SK-N-SH (cell line): ENCODE measurements at regions not wholly inside any gene's neighbourhood (a gene's known extent, or its start where the extent isn't known, plus 50 kb on each side); places are given as distances from the start of the nearest gene placed in this dataset.

Source experiments
- CHD2 ChIP-seq: fragments of 150-350 bp; IDR thresholded peaks from 2 replicates; pipeline ENCODE4 v1.6.1; 2018; ENCODE audit warnings: low read length; ENCODE audit not compliant: partially characterized antibody
- CTCF ChIP-seq: fragments of 200-600 bp; sonication (generic); IDR thresholded peaks from 2 replicates; pipeline ENCODE4 v1.6.1; 2017; ENCODE audit warnings: antibody characterized with exemption, mild to moderate bottlenecking, moderate library complexity
- EZH2phosphoT487 ChIP-seq: fragments of 200-600 bp; sonication (generic); IDR thresholded peaks from 2 replicates; pipeline ENCODE4 v1.6.1; 2017; ENCODE audit warnings: low read depth, mixed run types, mild to moderate bottlenecking, antibody characterized with exemption, moderate library complexity, borderline replicate concordance
- FOXM1 ChIP-seq: IDR thresholded peaks from 2 replicates; pipeline ENCODE4 v1.4.0; 2012; ENCODE audit warnings: low read depth, mild to moderate bottlenecking
- GABPA ChIP-seq: IDR thresholded peaks from 2 replicates; pipeline ENCODE4 v1.4.0; 2012; ENCODE audit warnings: low read depth, mild to moderate bottlenecking
- NRF1 ChIP-seq: IDR thresholded peaks from 2 replicates; pipeline ENCODE4 v1.6.1; 2012; ENCODE audit warnings: low read depth, mild to moderate bottlenecking, low read length
- POLR2AphosphoS5 ChIP-seq: IDR thresholded peaks from 2 replicates; pipeline ENCODE4 v1.6.1; 2012; ENCODE audit warnings: low read depth, low read length
- TAF1 ChIP-seq: IDR thresholded peaks from 2 replicates; pipeline ENCODE4 v1.6.1; 2012; ENCODE audit warnings: low read depth, mild to moderate bottlenecking, low read length, moderate library complexity, borderline replicate concordance
- TCF12 ChIP-seq: IDR thresholded peaks from 2 replicates; pipeline ENCODE4 v1.4.0; 2012

GRCh38 chr2:12588986-12589385, 127.8 kb upstream of the TRIB2 start:
- TF ChIP-seq EZH2phosphoT487 = no peak
- TF ChIP-seq CTCF = no peak
- TF ChIP-seq FOXM1 = no peak
- TF ChIP-seq TAF1 = no peak
- no peak for TF ChIP-seq NRF1
- TF ChIP-seq GABPA = no peak
- TF ChIP-seq TCF12 = no peak
- no peak for TF ChIP-seq POLR2AphosphoS5
- TF ChIP-seq CHD2 = no peak
